ENCODE measurements at regions not wholly inside any gene's neighbourhood (a gene's known extent, or its start where the extent isn't known, plus 50 kb on each side); places are given as distances from the start of the nearest gene placed in this dataset.

DNA sequence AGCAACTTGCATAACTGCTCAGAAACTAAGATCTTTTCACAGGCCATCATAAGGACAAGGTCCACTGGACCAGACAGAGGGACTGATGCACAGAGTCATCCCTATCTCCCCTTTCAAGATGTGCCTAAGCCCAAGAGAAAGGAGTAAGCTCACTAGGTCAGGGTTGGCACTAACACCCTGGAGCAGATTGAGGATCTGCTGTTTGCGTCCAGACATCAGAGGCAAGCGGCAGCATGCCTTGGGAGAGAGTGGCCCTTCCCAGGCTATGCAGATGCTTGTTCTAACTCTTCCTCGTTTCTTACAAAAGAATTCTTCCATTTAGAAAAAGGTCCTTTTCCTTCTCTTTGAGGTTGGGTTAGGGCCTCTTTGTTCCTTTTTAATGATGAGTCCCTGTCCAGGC is 187.2 kb downstream of the KCNA5 start:
- Histone ChIP-seq H3K36me3 (ENCODE audit: control insufficient read depth, insufficient read depth, low read length, severe bottlenecking) (no peaks in the 10 kb centered on the region), H3K4me1 (ENCODE audit: control insufficient read depth, insufficient read depth, low read length) (no peaks in the 10 kb centered on the region), H3K9me3 (ENCODE audit: control insufficient read depth, low read length) (peaks cover 15% of the 10 kb centered on the region), H3K27me3 (replicated peaks; ENCODE audit: control insufficient read depth, insufficient read depth, low read length) (peaks cover 5% of the 10 kb centered on the region), H3K9ac (ENCODE audit: low read length) (no peak overlapping the region), H3K4me3 (ENCODE audit: low read length) (no peak overlapping the region)
- DNase-seq (ENCODE audit: low read depth), result no peak

DNA sequence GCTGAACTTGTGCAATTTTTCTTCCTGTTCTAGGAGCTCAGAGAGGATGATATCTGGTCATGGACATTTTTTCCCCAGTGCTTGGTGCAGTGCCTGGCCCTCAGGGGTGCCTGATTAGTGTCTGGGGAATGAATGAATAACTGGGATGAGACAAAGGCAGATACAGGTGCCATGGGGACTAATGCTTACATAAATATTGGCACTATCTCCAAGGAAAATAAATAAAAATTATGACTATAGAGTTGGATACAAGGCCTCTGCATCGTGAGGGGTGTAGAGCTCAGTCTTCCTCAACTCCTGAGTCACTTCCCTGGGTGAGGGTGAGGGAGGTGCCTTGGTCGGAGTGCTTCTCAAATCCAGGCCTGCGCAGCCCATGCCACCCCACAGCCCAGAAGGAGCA is 188.6 kb downstream of the KCNA5 start:
- Histone ChIP-seq H3K27me3 (replicated peaks; ENCODE audit: control insufficient read depth, insufficient read depth, low read length) (peaks cover 11% of the 10 kb centered on the region), H3K4me1 (ENCODE audit: control insufficient read depth, insufficient read depth, low read length) (no peaks in the 10 kb centered on the region), H3K4me3 (ENCODE audit: low read length) (no peak overlapping the region), H3K9me3 (ENCODE audit: control insufficient read depth, low read length) (peaks cover 11% of the 10 kb centered on the region), H3K9ac (ENCODE audit: low read length) (no peak overlapping the region), H3K36me3 (ENCODE audit: control insufficient read depth, insufficient read depth, low read length, severe bottlenecking) (no peaks in the 10 kb centered on the region)
- no peak for DNase-seq (ENCODE audit: low read depth)

DNA sequence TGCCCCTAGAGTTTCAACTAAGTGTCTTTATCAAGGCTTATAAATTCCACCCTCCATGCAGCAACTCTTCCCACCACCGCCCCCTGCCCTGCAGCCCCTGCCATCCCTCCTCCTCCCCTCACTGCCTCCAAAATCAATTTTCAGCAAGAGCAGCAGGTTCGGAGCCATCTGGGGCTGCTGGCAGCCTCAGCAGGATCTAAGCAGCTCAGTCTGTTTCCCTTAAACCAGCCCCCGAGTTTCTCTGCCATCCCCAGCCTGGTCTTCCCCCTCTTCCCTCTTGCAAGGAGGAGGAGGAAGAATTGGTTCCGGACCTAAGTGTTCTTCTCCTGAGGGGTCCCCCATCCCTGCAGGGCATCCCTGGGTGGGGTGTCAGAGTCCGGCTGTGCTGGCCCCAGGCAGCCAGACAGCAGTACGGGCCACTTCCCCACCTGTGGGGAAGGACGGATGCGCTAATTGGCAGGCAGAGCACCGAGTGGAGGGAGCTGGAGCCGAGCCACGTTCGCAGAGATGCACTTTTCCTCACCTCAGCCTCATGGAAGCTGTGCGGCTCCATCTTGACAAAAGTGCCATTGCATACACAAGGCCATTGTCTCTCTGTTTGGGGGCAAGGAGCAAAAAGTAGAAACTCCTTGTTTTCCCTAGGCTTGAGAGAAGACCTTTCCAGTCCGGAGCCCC is 189.3 kb downstream of the KCNA5 start:
- no peak overlapping the region for H3K9ac ChIP-seq (ENCODE audit: low read length)
- H3K4me3 ChIP-seq (ENCODE audit: low read length), result no peak overlapping the region
- peaks cover 11% of the 10 kb centered on the region for H3K9me3 ChIP-seq (ENCODE audit: control insufficient read depth, low read length)
- H3K27me3 ChIP-seq (replicated peaks; ENCODE audit: control insufficient read depth, insufficient read depth, low read length), result peaks cover 13% of the 10 kb centered on the region
- DNase-seq (ENCODE audit: low read depth), result no peak
- no peaks in the 10 kb centered on the region for H3K4me1 ChIP-seq (ENCODE audit: control insufficient read depth, insufficient read depth, low read length)
- no peaks in the 10 kb centered on the region for H3K36me3 ChIP-seq (ENCODE audit: control insufficient read depth, insufficient read depth, low read length, severe bottlenecking)

- Histone ChIP-seq H3K4me3 (ENCODE audit: low read length) (no peak overlapping the region), H3K9me3 (ENCODE audit: control insufficient read depth, low read length) (peaks cover 6% of the 10 kb centered on the region), H3K27me3 (replicated peaks; ENCODE audit: control insufficient read depth, insufficient read depth, low read length) (peaks cover 18% of the 10 kb centered on the region), H3K36me3 (ENCODE audit: control insufficient read depth, insufficient read depth, low read length, severe bottlenecking) (no peaks in the 10 kb centered on the region), H3K9ac (ENCODE audit: low read length) (no peak overlapping the region), H3K4me1 (ENCODE audit: control insufficient read depth, insufficient read depth, low read length) (no peaks in the 10 kb centered on the region)
- no peak for DNase-seq (ENCODE audit: low read depth)
Measured at GRCh38 chr12:5236022-5236640, 192.5 kb downstream of the KCNA5 start.

DNA sequence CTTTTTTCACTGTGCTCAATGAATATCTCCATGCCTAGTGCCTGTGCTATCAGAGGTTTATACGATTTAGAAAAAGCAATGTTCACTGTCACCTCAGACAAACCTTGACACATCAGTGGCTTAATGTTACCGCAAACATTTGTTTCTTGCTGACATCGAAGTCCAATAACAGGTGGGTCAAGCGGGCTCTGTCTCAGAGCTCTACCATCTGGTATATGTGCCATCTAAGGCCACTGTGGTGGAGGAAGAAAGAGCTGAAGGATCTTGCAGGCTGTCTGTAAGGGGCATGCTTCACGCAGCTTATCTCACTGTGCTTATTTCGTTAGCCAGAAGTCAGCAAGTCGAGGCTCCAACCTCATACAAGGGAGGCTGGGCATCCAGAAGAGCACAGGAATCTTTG is 189.5 kb upstream of the NTF3 start:
- Histone ChIP-seq H3K27me3 (replicated peaks; ENCODE audit: control insufficient read depth, insufficient read depth, low read length) (peaks cover 26% of the 10 kb centered on the region), H3K9ac (ENCODE audit: low read length) (no peak overlapping the region), H3K4me1 (ENCODE audit: control insufficient read depth, insufficient read depth, low read length) (no peaks in the 10 kb centered on the region), H3K4me3 (ENCODE audit: low read length) (no peak overlapping the region), H3K36me3 (ENCODE audit: control insufficient read depth, insufficient read depth, low read length, severe bottlenecking) (no peaks in the 10 kb centered on the region), H3K9me3 (ENCODE audit: control insufficient read depth, low read length) (peaks cover 6% of the 10 kb centered on the region)
- DNase-seq (ENCODE audit: low read depth), result no peak

DNA sequence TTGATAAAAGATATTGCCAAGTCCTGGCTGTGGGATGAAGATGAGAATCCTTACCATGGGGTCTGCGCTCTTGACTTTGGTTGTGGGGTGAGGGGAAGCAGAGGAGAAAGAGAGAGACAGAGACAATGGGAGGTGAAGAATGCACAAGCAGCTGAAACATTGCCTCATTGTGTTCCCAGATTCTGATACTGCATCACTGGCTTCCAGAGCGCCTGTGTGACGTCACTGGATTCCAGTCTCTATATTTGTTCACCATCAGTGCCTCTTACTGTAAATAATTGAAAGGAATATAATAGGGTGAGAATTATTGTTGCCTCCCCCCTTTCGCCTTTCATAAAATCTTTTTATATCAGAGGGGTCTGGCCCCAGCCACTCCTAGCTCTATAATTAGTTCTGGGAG is 188.9 kb upstream of the NTF3 start:
- Histone ChIP-seq H3K4me1 (ENCODE audit: control insufficient read depth, insufficient read depth, low read length) (no peaks in the 10 kb centered on the region), H3K27me3 (replicated peaks; ENCODE audit: control insufficient read depth, insufficient read depth, low read length) (peaks cover 29% of the 10 kb centered on the region), H3K9me3 (ENCODE audit: control insufficient read depth, low read length) (peaks cover 6% of the 10 kb centered on the region), H3K9ac (ENCODE audit: low read length) (no peak overlapping the region), H3K4me3 (ENCODE audit: low read length) (no peak overlapping the region), H3K36me3 (ENCODE audit: control insufficient read depth, insufficient read depth, low read length, severe bottlenecking) (no peaks in the 10 kb centered on the region)
- no peak for DNase-seq (ENCODE audit: low read depth)

DNA sequence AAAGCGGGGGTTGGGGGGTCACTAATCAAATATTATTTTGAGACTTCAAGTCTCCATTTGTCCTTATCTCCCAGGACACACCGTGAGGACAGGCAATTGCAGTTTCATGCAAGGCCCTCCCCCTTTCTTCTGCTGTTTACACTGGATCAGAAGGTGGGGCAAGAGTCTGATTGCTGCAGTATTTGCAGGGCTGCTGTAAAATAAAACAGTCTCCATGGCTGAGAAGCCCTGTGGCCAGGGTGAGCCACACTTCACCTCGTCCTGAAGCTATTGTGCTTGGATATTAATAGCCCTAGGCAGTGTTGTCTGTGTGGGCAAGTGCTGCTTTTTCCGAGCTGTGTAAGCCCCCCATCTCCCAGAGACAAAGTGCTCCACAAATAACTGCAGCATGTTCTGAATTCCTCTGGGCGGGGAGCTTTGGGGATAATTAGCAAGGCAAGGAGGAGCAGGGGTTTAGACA is 187.4 kb upstream of the NTF3 start:
- H3K36me3 ChIP-seq (ENCODE audit: control insufficient read depth, insufficient read depth, low read length, severe bottlenecking), result no peaks in the 10 kb centered on the region
- no peaks in the 10 kb centered on the region for H3K9me3 ChIP-seq (ENCODE audit: control insufficient read depth, low read length)
- H3K9ac ChIP-seq (ENCODE audit: low read length), result no peak overlapping the region
- DNase-seq (ENCODE audit: low read depth), result no peak
- no peaks in the 10 kb centered on the region for H3K4me1 ChIP-seq (ENCODE audit: control insufficient read depth, insufficient read depth, low read length)
- H3K27me3 ChIP-seq (replicated peaks; ENCODE audit: control insufficient read depth, insufficient read depth, low read length), result peaks cover 24% of the 10 kb centered on the region
- H3K4me3 ChIP-seq (ENCODE audit: low read length), result no peak overlapping the region

GRCh38 chr12:5246196-5246595 is 185.7 kb upstream of the NTF3 start:
- H3K27me3 ChIP-seq (replicated peaks; ENCODE audit: control insufficient read depth, insufficient read depth, low read length), result peaks cover 24% of the 10 kb centered on the region
- H3K4me1 ChIP-seq (ENCODE audit: control insufficient read depth, insufficient read depth, low read length), result no peaks in the 10 kb centered on the region
- H3K36me3 ChIP-seq (ENCODE audit: control insufficient read depth, insufficient read depth, low read length, severe bottlenecking), result no peaks in the 10 kb centered on the region
- no peaks in the 10 kb centered on the region for H3K9me3 ChIP-seq (ENCODE audit: control insufficient read depth, low read length)
- H3K4me3 ChIP-seq (ENCODE audit: low read length), result no peak overlapping the region
- no peak for DNase-seq (ENCODE audit: low read depth)
- H3K9ac ChIP-seq (ENCODE audit: low read length), result no peak overlapping the region

DNA sequence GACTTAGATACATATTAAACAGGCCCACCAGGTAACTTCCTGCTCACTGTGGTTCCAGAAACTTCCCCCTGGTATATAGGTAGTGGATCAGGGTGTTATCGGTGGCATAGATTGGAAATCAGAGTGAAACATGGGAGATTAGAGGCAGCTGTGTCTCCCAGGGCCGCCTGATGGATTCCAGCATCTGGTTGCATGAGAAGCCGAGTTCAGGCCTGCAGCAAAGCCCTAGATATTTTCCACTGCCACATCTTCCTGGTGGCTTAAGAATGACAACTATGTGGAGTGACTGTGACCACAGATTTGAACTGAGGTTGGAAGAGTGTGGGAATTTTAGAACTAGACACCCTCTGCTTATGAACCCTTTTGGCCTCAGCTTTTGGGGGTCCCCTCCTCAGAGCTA is 184.8 kb upstream of the NTF3 start:
- no peaks in the 10 kb centered on the region for H3K4me1 ChIP-seq (ENCODE audit: control insufficient read depth, insufficient read depth, low read length)
- no peak for DNase-seq (ENCODE audit: low read depth)
- no peaks in the 10 kb centered on the region for H3K36me3 ChIP-seq (ENCODE audit: control insufficient read depth, insufficient read depth, low read length, severe bottlenecking)
- no peak overlapping the region for H3K4me3 ChIP-seq (ENCODE audit: low read length)
- no peak overlapping the region for H3K9ac ChIP-seq (ENCODE audit: low read length)
- H3K27me3 ChIP-seq (replicated peaks; ENCODE audit: control insufficient read depth, insufficient read depth, low read length), result peaks cover 24% of the 10 kb centered on the region
- H3K9me3 ChIP-seq (ENCODE audit: control insufficient read depth, low read length), result no peaks in the 10 kb centered on the region

- H3K9ac ChIP-seq (ENCODE audit: low read length), result no peak overlapping the region
- H3K9me3 ChIP-seq (ENCODE audit: control insufficient read depth, low read length), result no peaks in the 10 kb centered on the region
- no peak for DNase-seq (ENCODE audit: low read depth)
- H3K4me3 ChIP-seq (ENCODE audit: low read length), result no peak overlapping the region
- no peaks in the 10 kb centered on the region for H3K4me1 ChIP-seq (ENCODE audit: control insufficient read depth, insufficient read depth, low read length)
- H3K27me3 ChIP-seq (replicated peaks; ENCODE audit: control insufficient read depth, insufficient read depth, low read length), result peaks cover 20% of the 10 kb centered on the region
- H3K36me3 ChIP-seq (ENCODE audit: control insufficient read depth, insufficient read depth, low read length, severe bottlenecking), result no peaks in the 10 kb centered on the region
Measured at GRCh38 chr12:5248230-5248629, 183.7 kb upstream of the NTF3 start.

GRCh38 chr12:5248999-5249526 is 182.8 kb upstream of the NTF3 start:
- Histone ChIP-seq H3K4me1 (ENCODE audit: control insufficient read depth, insufficient read depth, low read length) (no peaks in the 10 kb centered on the region), H3K4me3 (ENCODE audit: low read length) (no peak overlapping the region), H3K9ac (ENCODE audit: low read length) (no peak overlapping the region), H3K27me3 (replicated peaks; ENCODE audit: control insufficient read depth, insufficient read depth, low read length) (peaks cover 16% of the 10 kb centered on the region), H3K9me3 (ENCODE audit: control insufficient read depth, low read length) (no peaks in the 10 kb centered on the region), H3K36me3 (ENCODE audit: control insufficient read depth, insufficient read depth, low read length, severe bottlenecking) (no peaks in the 10 kb centered on the region)
- no peak for DNase-seq (ENCODE audit: low read depth)
